Prostate gland (tissue), 2 donors: ENCODE measurements at regions not wholly inside any gene's neighbourhood (a gene's known extent, or its start where the extent isn't known, plus 50 kb on each side); places are given as distances from the start of the nearest gene placed in this dataset.

Source experiments
- POLR2AphosphoS5 ChIP-seq: sonication (generic); formaldehyde crosslinking; IDR thresholded peaks from one replicate; pipeline ENCODE4 v1.6.1; 2017; ENCODE audit warnings: antibody characterized with exemption
- TF ChIP-seq, protein P1 (sequence below), 4 experiments: fragments of 200-600 bp in 2 of 4; fragments of 450-650 bp in 2 of 4; sonication (generic) in 2 of 4; IDR thresholded peaks; 1 replicate in 3 of 4; 2 replicates in 1 of 4; pipeline ENCODE4 v1.5.1; 2016 to 2019; ENCODE audit warnings: antibody characterized with exemption in 4 of 4, mild to moderate bottlenecking in 2 of 4, moderate library complexity in 2 of 4

DNA sequence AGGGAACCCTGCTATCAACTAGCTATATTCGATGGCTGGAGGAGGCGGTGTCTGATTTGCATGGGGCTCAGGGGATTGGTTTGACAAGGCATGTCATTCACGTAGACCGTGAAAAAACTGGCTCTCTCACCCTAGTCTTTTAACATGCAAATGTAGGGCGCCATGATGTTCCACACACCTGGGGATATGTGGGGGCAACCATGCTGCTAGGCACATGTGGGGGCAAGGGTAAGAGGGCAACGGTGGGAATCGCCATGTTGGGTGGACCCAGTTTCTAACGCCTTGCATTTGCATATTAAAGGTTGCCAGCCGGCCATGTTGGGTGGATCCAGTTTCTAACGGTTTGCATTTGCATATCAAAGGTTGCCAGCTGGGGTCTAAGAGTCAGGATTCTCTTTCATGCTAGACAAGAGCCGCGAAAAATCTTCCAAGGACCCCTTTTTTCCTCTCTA is 419.2 kb upstream of the NFE2L3 start:
- TF ChIP-seq, protein P1, sequence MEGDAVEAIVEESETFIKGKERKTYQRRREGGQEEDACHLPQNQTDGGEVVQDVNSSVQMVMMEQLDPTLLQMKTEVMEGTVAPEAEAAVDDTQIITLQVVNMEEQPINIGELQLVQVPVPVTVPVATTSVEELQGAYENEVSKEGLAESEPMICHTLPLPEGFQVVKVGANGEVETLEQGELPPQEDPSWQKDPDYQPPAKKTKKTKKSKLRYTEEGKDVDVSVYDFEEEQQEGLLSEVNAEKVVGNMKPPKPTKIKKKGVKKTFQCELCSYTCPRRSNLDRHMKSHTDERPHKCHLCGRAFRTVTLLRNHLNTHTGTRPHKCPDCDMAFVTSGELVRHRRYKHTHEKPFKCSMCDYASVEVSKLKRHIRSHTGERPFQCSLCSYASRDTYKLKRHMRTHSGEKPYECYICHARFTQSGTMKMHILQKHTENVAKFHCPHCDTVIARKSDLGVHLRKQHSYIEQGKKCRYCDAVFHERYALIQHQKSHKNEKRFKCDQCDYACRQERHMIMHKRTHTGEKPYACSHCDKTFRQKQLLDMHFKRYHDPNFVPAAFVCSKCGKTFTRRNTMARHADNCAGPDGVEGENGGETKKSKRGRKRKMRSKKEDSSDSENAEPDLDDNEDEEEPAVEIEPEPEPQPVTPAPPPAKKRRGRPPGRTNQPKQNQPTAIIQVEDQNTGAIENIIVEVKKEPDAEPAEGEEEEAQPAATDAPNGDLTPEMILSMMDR (IDR thresholded peaks at IDR 0.05), result no peak
- TF ChIP-seq POLR2AphosphoS5, result no peak
